ENCODE measurements at regions not wholly inside any gene's neighbourhood (a gene's known extent, or its start where the extent isn't known, plus 50 kb on each side); places are given as distances from the start of the nearest gene placed in this dataset.

GRCh38 chr1:87176514-87176913, 152.2 kb upstream of the LMO4 start:
- no peak overlapping the region for H3K4ac ChIP-seq (ENCODE audit: low read depth, low read length)
- no peaks in the 10 kb centered on the region for H3K79me1 ChIP-seq (ENCODE audit: insufficient read depth, low read depth, low read length, poor library complexity, severe bottlenecking)
- Mint-ChIP-seq H3K36me3 (ENCODE audit: insufficient read depth in 1 of 3, low read depth in 3 of 3) (no peaks in the 10 kb centered on the region), H3K4me1 (no peaks in the 10 kb centered on the region), H3K9me3 (no peaks in the 10 kb centered on the region), H3K4me3 (no peak overlapping the region), H3K27me3 (ENCODE audit: low read depth) (no peaks in the 10 kb centered on the region; the same call in 1 of the 2 replicates), H3K27ac (no peak overlapping the region; a peak in 1 of 7 replicates)
- H2BK12ac ChIP-seq (ENCODE audit: insufficient read length, low read depth, low read length), result no peak overlapping the region
- DNase-seq, result no peak
- no peaks in the 10 kb centered on the region for H3K9me3 ChIP-seq (ENCODE audit: control insufficient read depth, low read depth, low read length)
- no peak overlapping the region for H2BK20ac ChIP-seq (ENCODE audit: low read depth, low read length, poor library complexity, severe bottlenecking)
- WGBS (ENCODE audit: extremely low coverage, insufficient read length, low lambda C conversion rate), result no CpG with 5 or more reads among the region's 5 CpGs
- H4K5ac ChIP-seq (ENCODE audit: insufficient read length, low read depth, low read length), result no peak overlapping the region
- no peaks in the 10 kb centered on the region for H4K20me1 ChIP-seq (ENCODE audit: control insufficient read depth, insufficient read depth, insufficient read length)
- H3K18ac ChIP-seq (ENCODE audit: insufficient read length, low read depth, low read length), result no peak overlapping the region
- H3K79me2 ChIP-seq (ENCODE audit: insufficient read depth, low read length), result no peaks in the 10 kb centered on the region
- no peak overlapping the region for H4K8ac ChIP-seq (replicated peaks; ENCODE audit: insufficient read length, low read depth, low read length)
- no peaks in the 10 kb centered on the region; the same call in 1 of the 2 replicates for H3K4me1 ChIP-seq (ENCODE audit: insufficient read depth, low read length)
- H2AFZ ChIP-seq (ENCODE audit: low read length), result no peak overlapping the region
- no peak overlapping the region for H3K14ac ChIP-seq (ENCODE audit: insufficient read depth, low read length)
- no peak overlapping the region for H2BK15ac ChIP-seq (ENCODE audit: low read depth, low read length)
- H3K27me3 ChIP-seq (ENCODE audit: insufficient read depth, low read length), result no peaks in the 10 kb centered on the region
- no peak for TF ChIP-seq CTCF (conservative IDR thresholded peaks at IDR 0.05)
- H3K23ac ChIP-seq (ENCODE audit: insufficient read length, low read depth, low read length), result no peak overlapping the region
- H2BK5ac ChIP-seq (ENCODE audit: insufficient read length, low read length), result no peak overlapping the region
- no peak overlapping the region for H2AK5ac ChIP-seq (ENCODE audit: insufficient read length, low read length)
- H3K4me2 ChIP-seq (ENCODE audit: insufficient read depth, insufficient read length, low read length), result no peak overlapping the region
- no peak overlapping the region for H3K9ac ChIP-seq (ENCODE audit: extremely low read depth, insufficient read length, low read length)
- H4K91ac ChIP-seq (ENCODE audit: insufficient read length, low read depth, low read length), result no peak overlapping the region
- H3K23me2 ChIP-seq (ENCODE audit: insufficient read length, low read depth, low read length, poor library complexity, severe bottlenecking), result no peaks in the 10 kb centered on the region
- H3T11ph ChIP-seq (ENCODE audit: low read length), result no peak overlapping the region
- no peak overlapping the region for H3K27ac ChIP-seq (ENCODE audit: insufficient read length, low read depth, low read length)
- H2BK120ac ChIP-seq (ENCODE audit: low read depth, low read length, poor library complexity, severe bottlenecking), result no peak overlapping the region
- H3K56ac ChIP-seq (ENCODE audit: insufficient read length, low read depth, low read length), result no peak overlapping the region
